ENCODE measurements at regions not wholly inside any gene's neighbourhood (a gene's known extent, or its start where the extent isn't known, plus 50 kb on each side); places are given as distances from the start of the nearest gene placed in this dataset.
"Not testable (repeated sequence)": the region's sequence is repeated elsewhere in the genome, so short reads cannot be mapped to it uniquely, and the experiment has no call there.

DNA sequence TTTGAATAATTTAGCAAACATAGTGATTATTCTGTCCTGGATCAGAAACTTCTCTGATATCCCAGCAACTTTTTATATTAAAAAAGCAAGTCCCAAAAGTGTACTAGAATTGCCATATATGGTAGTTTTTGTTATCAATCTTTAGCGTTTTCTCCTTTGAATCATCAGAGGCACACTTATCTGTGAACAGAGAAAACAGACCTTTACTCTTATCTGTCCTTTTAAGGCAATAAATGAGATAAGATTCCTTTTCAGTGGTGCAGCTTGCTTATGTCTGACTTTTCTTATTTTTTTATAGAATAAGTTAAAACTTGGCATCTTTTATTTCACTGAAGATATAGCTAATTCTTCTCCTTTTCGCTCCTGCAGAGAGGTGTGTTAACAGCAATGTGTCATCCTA is 458.1 kb upstream of the PCDH10 start:
- DNase-seq (ENCODE audit: low read depth): peak; percentile 73

DNA sequence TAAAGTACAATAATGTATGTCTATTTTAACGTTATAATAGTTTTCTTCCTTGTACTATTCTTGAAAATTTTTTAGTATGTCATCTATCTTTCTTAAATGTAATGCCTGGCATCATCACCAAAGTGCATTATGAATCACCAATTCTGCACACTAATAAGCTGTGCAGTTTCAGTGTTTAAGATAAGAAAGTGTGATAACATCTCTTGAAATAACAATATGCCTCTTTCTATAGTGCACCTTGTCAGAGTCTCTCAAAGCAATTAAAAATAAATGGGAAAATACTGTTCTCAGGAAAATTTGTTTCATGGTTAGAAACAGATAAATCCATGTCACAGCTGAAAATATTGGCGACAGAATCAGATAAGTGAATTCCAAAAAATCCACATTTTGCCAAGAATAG is 457.4 kb upstream of the PCDH10 start:
- DNase-seq (ENCODE audit: low read depth): peak; percentile 50

DNA sequence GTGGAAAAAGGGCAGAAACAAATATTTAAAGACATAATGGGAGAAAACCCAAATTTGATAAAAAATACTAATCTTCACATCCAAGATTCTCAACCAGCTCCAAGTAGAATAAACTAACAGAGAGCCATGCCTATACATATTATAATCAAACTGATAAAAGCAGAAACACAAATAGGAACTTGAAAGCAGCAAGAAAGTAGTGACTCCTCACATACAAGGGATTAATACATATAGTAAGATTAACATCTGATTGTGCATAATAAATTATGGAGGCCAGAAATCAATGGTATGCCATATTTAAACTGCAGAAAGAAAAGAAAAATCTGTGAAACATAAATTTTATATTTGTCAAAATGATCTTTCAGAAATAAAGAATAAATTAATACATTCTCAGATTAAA is 454.3 kb upstream of the PCDH10 start:
- DNase-seq (ENCODE audit: low read depth): peak; percentile 25

GRCh38 chr4:132697505-132697904 is 451.6 kb upstream of the PCDH10 start:
- DNase-seq (ENCODE audit: low read depth): not testable (repeated sequence)

GRCh38 chr4:132707955-132708354 is 441.1 kb upstream of the PCDH10 start:
- no peak for DNase-seq (ENCODE audit: low read depth)

- peak; percentile 7 for DNase-seq (ENCODE audit: low read depth)
Observed at GRCh38 chr4:132709056-132709455, 440.0 kb upstream of the PCDH10 start.

- no peak for DNase-seq (ENCODE audit: low read depth)
Observed at GRCh38 chr4:132710971-132711370, 438.1 kb upstream of the PCDH10 start.

DNA sequence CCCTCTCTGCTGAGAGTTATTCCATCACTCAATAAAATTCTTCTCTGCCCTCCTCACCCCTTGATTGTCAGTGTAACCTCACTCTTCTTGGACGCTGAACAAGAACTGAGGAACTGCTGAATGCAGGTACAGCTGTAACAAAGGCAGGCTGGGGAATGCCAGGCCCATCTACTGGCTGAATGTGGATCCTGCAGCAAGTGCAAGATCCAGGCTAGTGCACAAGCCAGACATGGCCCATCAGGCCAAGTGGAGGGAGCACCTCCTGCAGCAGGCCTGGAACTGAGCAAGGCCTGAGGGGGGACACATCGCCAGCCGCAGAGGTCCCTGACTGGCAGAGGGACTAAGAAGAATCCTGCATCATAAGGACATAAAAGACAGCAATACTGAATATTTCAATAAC is 411.8 kb upstream of the PCDH10 start:
- no peak for DNase-seq (ENCODE audit: low read depth)

- no peak for DNase-seq (ENCODE audit: low read depth)
Observed at GRCh38 chr4:132759199-132759780, 389.8 kb upstream of the PCDH10 start.

GRCh38 chr4:132763465-132763864 is 385.6 kb upstream of the PCDH10 start:
- DNase-seq (ENCODE audit: low read depth): no peak

DNA sequence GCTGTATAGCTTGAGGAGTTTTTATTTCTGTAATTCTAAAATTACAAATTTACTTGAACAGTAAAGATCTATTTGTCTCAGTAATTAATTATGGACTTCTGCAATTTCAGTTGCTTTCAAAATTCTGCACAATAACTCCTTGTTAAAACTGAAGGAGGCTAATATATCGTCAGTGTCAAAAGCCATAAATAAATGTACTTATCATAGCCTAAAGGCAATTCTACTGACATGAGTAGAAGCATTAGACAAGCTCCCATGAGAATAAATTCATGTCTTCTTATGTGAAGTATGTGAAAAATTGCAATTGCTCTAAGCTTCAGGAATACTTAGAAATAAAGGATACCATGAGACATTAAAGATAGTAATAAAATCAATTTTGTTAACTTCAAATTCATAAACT is 381.2 kb upstream of the PCDH10 start:
- DNase-seq (ENCODE audit: low read depth): no peak

GRCh38 chr4:132770776-132771175 is 378.3 kb upstream of the PCDH10 start:
- peak; percentile 32 for DNase-seq (ENCODE audit: low read depth)

DNA sequence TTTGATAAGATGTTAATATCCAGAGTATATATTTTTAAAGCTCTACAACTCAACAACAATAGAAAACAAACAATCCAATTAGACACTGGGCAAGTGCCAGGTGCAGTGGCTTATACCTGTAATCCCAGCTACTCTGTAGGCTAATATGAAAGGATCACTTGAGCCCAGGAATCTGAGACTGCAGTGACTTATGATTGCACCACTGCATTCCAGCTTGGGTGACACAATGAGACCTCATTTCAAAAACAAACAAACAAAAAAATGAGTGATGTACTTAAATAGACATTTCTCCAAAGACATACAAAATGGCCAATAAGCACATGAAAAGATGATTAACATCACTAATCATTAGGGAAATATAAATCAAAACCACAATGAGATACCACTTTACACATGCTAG is 356.8 kb upstream of the PCDH10 start:
- no peak for DNase-seq (ENCODE audit: low read depth)

GRCh38 chr4:132797856-132798255 is 351.2 kb upstream of the PCDH10 start:
- no peak for DNase-seq (ENCODE audit: low read depth)

GRCh38 chr4:132809298-132810032 is 339.6 kb upstream of the PCDH10 start:
- DNase-seq (ENCODE audit: low read depth): no peak

DNA sequence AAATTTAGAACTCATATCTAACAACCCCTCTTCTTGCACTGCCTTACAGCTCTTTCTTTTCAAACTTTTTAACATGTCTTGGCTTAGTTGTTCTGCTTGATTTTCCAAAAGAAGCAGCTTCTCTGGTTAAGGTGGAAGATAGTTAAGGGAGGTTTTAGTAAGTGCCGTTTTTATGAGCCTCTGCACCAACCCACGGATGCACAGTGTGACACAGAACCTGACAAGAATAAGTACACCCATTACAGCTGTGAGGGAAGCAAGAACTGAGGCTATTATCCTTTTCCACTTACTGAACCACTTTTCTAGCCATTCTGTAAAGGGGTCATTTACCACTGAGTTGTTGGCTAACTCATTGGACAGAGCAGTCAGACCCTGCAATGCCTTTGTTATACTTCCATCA is 336.0 kb upstream of the PCDH10 start:
- not testable (repeated sequence) for DNase-seq (ENCODE audit: low read depth)

DNA sequence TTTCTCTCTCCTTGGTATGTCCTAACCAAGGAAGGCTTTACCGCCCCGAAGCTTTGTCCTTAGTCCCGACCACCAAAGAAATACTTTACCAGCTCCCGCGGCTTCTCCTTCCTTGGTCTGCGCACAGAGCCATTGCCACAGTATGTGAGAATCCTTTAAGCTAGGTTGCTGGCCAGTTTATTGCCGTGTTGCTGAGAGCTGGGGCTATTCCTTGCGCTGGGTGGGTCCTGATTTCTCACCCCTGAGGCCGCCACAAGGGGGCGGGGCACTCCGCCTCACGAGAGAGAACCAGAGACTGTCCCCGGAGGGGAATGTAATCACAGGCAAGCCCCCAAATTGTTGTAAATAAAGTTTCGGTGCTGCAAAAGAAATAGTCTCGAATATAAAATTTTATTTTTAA is 331.0 kb upstream of the PCDH10 start:
- DNase-seq (ENCODE audit: low read depth): no peak

- DNase-seq (ENCODE audit: low read depth): no peak
Observed at GRCh38 chr4:132823419-132823818, 325.7 kb upstream of the PCDH10 start.

DNA sequence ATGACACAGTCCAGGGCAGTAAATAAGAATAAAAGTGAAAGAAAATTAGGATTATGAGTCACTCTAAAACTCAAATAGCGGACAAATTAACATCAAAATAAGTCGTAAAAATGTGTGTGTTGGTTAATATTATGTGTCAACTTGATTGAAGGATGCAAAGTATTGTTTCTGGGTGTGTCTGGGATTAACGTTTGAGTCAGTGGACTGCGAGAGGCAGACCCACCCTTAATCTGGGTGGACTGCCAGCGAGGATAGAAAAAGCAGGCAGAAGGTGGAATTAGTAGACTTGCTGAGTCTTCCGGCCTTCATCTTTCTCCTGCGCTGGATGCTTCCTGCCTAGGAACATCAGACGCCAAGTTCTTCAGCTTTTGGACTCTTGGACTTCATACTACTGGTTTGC is 324.3 kb upstream of the PCDH10 start:
- DNase-seq (ENCODE audit: low read depth): no peak

GRCh38 chr4:132827522-132827921 is 321.6 kb upstream of the PCDH10 start:
- DNase-seq (ENCODE audit: low read depth): peak; percentile 2

DNA sequence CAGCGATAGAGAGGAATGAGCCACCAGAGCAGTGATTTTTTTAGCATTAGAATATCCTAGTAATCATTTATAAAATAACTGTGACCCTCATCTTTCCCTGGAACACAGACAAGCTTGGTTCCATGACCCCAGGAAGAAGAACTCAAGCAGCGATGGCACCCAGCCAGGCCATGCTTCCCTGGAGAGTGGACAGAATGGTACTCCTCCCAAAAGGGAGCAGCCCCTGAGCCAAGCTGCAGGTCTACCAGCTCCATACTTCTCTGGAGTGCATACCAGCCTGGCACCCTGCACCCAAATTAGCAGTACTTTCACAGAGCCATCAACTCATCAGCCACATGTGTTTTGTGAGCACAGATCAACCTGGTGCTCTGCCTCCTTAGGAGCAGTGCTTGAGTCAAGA is 310.9 kb upstream of the PCDH10 start:
- no peak for DNase-seq (ENCODE audit: low read depth)

DNA sequence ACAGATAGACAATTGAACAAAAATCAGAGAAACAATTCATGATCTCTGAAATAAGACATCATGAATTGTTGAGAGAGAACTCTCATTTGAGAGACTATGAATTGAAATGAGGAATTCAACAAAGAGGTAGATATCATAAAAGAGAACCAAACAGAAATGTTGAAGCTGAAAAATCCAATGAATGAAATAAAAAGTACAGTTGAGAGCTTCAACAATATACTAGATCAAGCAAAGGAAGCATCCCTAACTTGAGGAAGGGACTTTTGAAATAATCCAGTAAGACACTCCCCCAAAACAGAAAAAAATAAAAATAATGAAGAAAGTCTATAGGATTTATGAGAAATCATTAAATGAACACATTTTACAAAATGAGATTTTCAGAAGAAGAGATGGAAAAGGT is 310.0 kb upstream of the PCDH10 start:
- peak; percentile 4 for DNase-seq (ENCODE audit: low read depth)

- no peak for DNase-seq (ENCODE audit: low read depth)
Observed at GRCh38 chr4:132859929-132860328, 289.2 kb upstream of the PCDH10 start.

GRCh38 chr4:132860976-132861375 is 288.1 kb upstream of the PCDH10 start:
- no peak for DNase-seq (ENCODE audit: low read depth)

Data from amniotic epithelial cell (primary cell).